ENCODE measurements at regions not wholly inside any gene's neighbourhood (a gene's known extent, or its start where the extent isn't known, plus 50 kb on each side); places are given as distances from the start of the nearest gene placed in this dataset.

GRCh38 chr3:87175732-87176131, 51.4 kb upstream of the CHMP2B start:
- no peak for DNase-seq

GRCh38 chr3:87173776-87174175, 53.3 kb upstream of the CHMP2B start:
- DNase-seq: peak; percentile 24

- DNase-seq: no peak
Observed at GRCh38 chr3:87173071-87173470, 54.0 kb upstream of the CHMP2B start.

DNA sequence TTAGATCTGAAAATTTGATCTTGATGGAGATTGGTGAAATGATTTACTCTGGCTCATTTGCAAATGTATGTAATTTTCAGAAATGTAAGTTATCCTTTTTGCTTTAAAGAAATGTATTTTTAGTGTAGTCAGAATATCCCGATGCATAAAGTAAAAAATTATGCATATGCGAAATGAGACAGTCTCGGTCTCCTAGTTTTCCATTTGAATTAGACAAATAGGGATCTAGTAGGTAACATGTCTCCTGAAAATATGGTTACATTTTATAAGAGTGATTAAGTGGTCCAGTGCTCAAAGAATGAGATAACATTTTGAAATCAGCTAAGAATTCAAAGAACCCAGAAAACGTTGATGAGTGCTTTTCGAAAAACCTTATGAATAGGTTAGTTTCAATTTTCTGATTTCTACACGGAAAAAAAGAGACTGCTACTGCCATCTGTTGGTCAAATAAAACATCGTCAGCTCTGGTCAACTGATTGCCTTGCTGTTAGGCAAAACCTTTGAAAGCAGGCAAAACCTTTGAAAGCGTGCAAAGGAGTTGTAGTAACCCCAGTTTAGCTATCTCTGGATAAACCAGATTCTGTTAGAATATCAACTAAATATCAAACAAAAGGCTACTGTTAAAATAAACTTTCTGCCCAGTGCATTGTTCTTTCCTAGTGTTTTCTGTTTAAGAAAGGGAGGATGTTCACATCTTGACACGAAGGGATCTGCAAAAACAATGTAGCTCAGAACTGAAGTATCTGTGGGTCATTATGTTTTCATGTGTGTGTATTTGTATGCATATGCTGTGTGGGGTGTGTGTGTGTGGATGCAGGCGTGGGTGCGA, 59.3 kb upstream of the CHMP2B start:
- DNase-seq: peak; percentile 80

GRCh38 chr3:87164245-87164644, 62.9 kb upstream of the CHMP2B start:
- DNase-seq: no peak

DNA sequence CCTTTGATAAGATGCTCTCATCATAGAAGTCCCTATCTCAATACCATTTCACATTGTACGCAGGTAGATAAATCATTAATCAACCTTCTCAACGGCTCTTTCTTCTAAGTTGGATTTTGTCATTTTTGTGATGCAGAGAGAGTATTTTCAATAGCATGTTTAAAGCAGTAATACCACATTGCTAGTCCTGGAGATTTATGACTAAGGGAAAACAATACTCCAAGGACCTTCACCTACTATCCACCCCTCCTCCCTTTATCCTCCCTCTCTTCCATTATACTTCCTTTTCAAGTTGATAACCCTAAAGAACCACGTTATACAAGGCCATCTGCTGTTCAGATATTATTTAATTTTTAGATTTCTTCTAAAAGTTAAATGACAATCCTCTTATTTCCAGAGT, 65.3 kb upstream of the CHMP2B start:
- no peak for DNase-seq

DNA sequence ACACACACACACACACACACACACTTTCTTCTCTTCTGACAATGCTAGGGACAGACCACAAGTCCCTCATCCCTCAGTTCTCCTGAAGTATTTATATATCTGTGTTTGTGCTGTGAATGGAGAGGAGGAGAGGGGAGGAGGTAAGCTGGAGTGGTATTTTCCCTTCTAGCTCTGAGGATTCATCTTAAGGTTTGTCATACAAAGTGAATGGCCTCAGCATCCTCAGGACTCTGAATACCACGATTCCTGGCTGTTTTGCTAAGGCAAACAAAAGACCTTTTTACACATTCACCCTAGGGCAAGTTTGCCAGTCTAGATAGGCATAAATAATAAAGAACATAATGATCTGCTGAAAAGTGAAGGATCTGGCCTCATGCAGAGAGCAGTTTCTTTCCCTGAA, 65.7 kb upstream of the CHMP2B start:
- no peak for DNase-seq

GRCh38 chr3:87161013-87161412, 66.1 kb upstream of the CHMP2B start:
- DNase-seq: no peak

DNA sequence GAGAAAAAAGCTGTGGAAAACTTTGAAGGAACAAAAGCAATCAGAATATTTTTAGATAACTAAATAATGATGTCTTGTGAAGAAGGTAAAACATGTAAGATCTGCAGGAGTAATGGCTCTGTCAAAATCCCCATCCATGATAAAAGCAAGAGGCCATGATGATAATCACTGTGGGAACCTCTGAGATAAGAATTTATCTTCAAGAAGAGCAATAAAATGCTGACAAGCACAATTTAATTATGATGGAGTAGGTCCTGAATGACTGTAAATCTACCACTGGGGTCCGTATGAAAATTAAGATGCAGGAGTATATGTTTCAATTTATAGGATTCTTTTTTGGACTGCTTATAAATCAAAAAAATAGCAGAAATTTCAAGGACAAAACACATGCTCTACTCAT, 68.3 kb upstream of the CHMP2B start:
- no peak for DNase-seq

- DNase-seq: no peak
Observed at GRCh38 chr3:87148020-87148419, 79.1 kb upstream of the CHMP2B start.

DNA sequence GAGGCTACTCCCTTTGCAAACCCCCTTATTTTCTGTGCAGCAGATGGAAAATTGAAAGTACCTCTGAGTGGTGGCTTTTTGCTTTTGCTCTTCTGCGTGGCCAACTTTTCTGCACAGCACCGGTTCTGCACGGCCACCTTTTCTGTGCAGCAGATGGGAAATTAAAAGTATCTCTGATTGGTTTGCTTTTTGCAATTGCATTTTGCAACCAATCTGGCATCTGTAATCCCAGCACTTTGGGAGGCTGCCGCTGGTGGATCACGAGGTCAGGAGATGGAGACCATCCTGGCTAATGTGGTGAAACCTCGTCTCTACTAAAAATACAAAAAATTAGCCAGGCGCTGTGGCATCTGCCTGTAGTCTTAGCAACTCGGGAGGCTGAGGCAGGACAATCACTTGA, 79.5 kb upstream of the CHMP2B start:
- no peak for DNase-seq

GRCh38 chr3:87145553-87145952, 81.6 kb upstream of the CHMP2B start:
- DNase-seq: peak; percentile 62

- peak; percentile 1 for DNase-seq
Observed at GRCh38 chr3:87136066-87136596, 91.0 kb upstream of the CHMP2B start.

DNA sequence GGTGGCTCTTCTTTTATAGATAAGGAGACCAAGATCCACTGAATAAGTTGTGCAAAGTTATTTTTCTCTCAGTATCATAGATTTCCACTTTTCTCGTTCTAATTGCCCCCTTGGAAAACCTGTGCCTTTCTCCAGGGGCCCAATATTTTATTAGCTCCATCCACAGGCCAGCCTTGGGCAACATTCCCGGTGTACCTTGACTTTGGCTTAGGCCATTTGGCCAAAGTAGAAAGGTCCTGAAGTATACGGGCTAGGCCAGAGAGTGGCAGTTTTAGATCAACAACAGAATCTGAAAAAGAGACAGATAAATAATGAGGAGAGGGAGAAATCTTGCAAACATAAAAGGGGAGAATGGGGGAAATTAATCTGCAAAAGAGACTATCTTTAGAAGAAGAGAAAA, 91.7 kb upstream of the CHMP2B start:
- no peak for DNase-seq

DNA sequence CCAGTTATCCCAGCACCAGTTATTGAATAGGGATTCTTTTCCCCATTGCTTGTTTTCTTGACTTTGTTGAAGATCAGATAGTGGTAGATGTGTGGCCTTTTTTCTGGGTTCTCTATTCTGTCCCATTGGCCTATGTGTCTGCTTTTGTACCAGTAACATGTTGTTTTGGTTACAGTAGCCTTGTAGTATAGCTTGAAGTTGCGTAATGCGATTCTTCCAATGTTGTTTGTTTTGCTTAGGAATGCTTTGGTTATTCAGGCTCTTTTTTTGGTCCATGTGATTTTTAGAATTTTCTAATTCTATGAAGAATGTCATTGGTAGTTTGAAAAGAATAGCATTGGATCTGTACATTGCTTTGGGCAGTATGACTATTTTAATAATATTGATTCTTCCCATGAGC, 94.3 kb upstream of the CHMP2B start:
- no peak for DNase-seq

- DNase-seq: no peak
Observed at GRCh38 chr3:87128006-87128405, 99.1 kb upstream of the CHMP2B start.

GRCh38 chr3:87127281-87127680, 99.8 kb upstream of the CHMP2B start:
- DNase-seq: peak; percentile 9

DNA sequence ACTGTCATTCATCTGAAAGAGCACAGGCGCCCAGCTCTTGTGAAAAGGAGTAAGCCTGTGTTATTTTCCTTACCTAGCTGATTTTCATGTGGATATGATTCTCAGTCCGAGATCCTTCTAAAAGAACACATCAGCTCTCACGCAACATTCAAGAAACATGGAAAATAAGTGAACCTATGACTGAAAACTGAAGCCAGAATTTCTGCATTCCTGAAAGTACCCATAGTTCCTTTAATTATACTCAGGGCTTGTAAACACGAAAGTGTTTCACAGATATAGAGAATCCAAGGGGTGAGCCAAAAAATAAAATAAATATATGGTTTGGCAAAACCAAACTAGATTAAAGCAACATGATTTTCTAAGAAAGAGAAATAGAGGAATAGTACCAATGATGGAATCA, 100.8 kb upstream of the CHMP2B start:
- no peak for DNase-seq

- DNase-seq: no peak
Observed at GRCh38 chr3:87125116-87125515, 102.0 kb upstream of the CHMP2B start.

DNA sequence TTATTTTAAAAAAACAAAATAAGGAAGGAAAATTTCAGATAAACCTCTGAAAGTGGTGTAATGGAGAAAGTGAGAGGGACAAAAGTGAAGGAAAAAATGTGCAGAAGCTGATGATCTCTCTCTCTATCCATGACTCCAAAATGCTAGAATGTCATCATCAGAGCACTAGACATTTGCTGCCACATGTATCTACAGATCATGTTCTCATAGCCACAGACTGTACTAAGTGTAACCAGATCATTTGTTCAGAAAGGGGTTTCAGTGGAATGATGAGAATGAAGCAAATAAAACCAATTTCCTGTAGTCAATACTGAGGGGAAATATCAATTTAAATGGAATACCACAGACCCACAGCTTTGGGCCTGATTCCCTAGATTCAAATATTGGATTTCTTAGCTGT, 104.3 kb upstream of the CHMP2B start:
- DNase-seq: no peak

- no peak for DNase-seq
Observed at GRCh38 chr3:87121856-87122255, 105.3 kb upstream of the CHMP2B start.

- DNase-seq: no peak
Observed at GRCh38 chr3:87120881-87121280, 106.2 kb upstream of the CHMP2B start.

DNA sequence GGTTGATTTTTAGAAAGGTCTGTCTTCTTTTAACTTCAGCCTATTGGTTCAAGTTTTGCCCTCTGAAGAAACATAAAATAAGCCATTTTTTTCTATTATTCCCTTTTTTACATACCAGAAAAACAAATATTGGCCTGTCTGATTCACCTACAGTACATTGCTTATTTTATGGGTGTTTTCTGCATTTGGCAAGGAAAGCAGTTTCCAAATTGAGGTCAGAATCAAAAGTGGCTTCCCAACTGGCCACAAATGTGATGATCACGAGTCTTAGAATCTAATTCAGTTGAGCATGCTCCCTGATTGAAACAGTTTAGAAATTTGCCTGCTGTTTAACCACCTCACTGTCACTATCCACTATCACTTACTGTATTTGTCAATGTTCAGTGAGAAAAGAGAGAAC, 106.9 kb upstream of the CHMP2B start:
- DNase-seq: no peak

DNA sequence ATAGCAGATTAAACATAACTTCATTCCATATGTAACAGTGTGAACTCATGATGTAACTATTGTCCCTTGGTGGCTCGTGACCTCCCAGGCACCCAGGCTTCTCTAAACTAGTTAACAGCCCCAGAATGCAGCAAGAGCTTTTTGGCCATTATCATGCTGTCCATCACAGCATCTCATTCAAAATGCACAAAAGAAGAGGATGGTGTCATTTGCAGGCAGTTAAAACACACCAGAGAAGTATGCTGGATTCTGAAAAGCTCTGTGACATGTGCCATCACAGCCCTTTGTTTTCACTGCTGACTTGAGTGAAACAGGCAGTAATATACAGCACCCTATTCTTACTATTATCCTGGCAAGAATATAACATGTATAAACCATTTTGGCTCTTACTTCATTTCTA, 117.6 kb upstream of the CHMP2B start:
- DNase-seq: no peak

Data from hematopoietic multipotent progenitor cell treated with erythropoietin and hydrocortisone succinate and interleukin-3 and kit ligand, for 6 days (in vitro differentiated cells).